Stimulated activated CD4-positive, alpha-beta T cell treated with anti-CD3 and anti-CD28 coated beads, Interleukin-1b, Interleukin-23, amount 100 ng/mL, for 48 hours (primary cell): ENCODE measurements at regions not wholly inside any gene's neighbourhood (a gene's known extent, or its start where the extent isn't known, plus 50 kb on each side); places are given as distances from the start of the nearest gene placed in this dataset.
"Not testable (repeated sequence)": the region's sequence is repeated elsewhere in the genome, so short reads cannot be mapped to it uniquely, and the experiment has no call there.

Experiments used
- DNase-seq: peaks from one replicate; pipeline ENCODE4 v3.0.0-alpha.2; 2020

DNA sequence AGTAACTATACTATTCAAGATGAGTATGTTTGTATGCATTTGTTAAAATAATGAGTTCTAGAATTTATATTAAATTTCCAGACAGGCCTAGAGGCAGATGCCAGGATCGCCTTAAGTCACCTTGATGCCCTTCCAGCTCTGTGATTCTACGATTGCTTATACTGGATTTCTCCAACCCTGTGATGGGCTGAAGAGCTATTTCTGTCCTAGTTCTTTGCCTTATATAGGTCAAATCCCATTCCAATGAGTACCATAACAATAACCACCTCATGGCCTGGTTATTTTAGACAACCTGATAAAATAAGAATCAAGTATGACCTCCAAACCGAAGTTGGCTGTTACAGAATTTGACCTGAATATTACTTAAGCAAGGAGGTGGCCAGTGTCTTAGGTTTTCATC is 79.8 kb upstream of the BLID start:
- DNase-seq, result no peak

DNA sequence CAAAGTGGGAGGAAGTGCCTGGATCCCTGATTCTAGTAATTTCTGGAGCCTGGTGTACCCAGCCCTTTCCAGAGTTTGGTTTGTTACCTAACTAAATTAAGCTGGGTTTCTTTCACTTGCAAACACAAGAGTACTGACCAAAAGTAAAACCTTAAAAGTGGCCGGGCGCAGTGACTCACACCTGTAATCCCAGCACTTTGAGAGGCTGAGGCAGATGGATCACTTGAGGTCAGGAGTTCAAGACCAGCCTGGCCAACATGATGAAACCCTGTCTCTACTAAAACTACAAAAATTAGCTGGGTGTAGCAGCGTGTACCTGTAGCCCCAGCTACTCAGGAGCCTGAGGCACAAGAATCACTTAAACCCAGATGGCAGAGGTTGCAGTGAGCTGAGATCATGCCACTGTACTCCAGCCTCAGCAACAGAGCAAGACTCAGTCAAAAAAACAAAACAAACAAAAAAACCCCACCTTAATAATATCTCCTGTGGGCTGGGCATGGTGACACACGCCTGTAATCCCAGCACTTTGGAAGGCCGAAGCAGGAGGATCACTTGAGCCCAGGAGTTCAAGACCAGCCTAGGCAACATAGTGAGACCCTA is 78.0 kb upstream of the BLID start:
- DNase-seq, result not testable (repeated sequence)

DNA sequence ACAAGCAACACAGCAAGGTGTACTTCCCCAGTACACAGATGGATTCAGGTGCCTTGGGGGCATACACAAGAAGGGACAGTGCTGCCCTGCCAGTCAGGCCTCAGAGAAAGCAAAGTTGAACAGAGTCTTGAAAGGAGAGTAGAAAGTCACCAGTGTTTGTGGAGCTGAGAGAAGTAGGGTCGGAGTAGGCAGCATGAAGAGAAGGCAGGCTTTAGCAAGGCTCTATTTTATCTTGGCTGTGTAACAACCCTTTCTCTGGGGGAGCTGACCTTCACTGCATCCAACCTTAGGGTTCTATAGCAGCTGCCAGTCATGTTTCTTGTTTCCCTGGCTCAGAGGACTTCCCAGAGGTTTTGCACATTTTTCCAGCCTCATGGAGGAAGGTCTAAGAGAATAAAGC is 77.4 kb upstream of the BLID start:
- no peak for DNase-seq

DNA sequence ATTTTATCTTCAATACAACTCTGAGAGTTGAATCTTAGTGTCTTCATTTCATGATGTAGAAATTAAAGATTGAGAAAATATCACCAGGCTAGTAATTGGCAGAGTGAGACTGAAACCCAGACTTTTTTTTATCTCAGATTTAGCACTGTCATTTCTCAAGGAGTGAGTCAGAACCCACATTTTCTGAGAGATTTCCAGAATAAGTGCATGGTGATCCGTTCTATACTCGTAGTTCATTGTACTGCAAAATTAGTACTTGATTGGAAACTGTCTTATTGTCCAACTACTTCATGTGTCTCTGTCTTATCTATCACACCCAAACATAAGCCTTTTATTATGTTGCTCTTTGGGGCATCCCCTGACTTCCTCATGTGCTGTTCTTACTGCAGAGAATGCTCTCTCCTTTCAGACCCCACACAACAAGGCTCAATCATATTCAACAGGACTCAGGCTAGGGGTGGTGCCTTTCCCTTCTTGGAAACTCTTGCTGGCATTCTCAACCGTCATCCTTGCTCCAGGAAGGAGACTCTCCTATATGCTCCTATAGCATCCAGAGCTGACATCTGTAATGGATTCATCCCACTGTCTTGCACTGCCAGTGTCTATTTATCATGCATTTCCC is 76.7 kb upstream of the BLID start:
- no peak for DNase-seq

DNA sequence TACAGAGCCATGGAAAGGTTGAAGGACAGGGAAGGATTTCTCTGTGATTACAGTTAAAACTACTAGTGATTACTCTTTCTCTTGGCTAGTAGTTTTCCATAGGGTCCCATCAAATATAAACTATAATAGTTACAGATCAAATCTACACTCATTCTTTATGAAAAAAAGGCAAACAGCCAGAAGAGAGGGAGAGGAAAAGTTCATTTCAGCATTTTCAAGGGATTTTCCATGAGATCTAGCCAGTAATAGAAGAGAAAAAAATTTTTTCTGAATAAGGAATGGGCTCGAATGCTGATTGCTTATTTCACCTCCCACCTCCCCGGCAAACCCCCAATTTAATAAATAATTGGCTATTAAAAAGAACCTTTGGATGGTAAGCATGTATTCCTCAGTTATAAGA is 74.8 kb upstream of the BLID start:
- no peak for DNase-seq

DNA sequence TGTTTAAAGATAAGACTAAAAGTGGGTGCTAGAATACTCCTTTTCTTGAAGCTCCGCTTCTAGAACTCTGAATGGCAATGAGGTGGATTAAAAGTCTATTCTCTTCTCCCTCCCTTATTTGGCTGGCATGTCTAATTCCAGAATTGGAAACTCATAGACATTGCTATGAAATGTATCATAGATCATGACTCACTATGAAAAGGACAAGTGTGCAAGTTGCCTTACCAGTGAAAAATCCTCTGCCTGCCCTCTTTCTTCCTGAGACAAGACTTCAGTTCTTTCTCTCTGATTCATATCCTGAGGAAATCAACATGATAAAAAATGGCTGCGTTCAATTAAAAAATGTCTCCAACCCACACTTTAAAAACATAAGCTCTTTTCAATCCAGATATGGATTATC is 73.2 kb upstream of the BLID start:
- DNase-seq, result no peak

DNA sequence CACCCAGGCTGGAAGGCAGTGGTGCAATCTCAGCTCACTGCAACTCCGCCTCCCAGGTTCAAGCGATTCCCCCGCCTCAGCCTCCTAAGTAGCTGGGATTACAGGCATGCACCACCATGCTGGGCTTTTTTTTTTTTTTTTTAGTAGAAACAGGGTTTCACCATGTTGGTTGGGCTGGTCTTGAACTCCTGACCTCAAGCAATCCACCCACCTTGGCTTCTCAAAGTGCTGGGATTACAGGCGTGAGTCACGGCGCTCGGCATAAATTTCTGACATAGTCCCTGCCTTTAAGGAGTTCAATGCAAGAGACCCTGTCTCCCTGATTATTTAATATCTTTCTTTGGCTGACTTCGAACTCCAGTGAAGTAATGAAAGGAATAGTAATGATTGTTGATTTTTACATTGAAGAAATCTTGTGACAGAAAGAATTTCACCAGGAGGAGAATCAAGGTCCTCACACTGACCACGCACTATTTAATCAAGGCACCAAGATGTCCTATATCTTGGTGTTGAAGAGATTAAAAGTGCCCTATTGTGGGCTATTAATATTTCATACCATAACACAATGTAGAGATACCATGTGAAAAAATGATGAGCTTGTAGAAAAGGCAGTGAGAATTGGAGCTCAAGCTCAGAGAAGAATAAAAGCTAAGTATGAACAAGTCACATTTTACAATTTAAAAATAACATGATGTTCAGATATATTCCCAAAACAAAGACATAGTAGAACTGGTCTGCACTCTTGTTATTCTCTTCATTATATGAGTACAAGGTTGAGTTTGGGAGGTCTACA is 71.6 kb upstream of the BLID start:
- no peak for DNase-seq

DNA sequence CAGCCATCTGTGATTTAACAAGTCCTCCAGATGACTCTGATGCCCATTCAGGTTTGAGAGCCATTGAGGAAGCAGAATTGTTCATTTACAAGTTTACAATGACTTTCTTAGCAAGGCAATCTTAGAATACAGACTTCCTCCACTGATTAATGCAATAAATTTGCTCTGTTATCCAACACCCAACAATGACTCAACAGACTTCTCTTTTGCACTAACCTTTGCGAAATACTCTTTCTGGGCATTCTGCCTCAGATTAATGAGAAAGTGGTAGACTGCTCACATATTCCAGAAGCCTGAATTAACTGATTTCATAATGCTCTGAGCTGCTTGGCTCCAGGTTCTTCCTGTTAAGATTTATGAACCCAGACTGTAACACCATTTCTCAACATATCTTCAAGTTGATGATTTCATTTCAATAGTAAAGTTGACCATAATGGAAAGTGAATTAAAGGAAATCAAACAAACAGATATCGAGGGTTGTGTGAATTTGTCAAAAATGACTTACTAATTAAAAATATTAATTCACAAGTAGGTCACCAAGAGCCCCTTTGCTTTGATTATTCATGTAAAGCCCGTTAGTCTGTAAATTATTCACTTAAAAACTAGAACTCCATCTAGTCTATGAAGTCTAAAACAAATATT is 70.5 kb upstream of the BLID start:
- DNase-seq, result no peak

DNA sequence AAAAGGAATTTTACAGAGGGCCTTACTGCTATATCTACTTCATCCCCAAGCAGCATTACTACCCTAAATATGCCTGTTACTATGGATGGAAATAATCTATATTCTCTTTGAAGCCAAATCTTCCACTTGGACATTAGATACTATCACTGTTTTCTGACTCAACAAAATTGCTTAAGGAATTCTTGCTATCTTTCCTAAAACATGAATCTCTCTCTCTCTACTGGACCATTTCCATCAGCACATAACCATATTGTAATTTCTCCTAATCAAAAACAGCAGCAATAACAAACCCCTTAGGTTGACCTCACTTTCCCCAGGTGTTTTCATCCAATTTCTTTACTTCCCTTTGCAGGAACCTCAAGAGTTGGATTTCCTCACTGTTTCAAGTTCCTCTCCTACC is 67.9 kb upstream of the BLID start:
- DNase-seq, result no peak

DNA sequence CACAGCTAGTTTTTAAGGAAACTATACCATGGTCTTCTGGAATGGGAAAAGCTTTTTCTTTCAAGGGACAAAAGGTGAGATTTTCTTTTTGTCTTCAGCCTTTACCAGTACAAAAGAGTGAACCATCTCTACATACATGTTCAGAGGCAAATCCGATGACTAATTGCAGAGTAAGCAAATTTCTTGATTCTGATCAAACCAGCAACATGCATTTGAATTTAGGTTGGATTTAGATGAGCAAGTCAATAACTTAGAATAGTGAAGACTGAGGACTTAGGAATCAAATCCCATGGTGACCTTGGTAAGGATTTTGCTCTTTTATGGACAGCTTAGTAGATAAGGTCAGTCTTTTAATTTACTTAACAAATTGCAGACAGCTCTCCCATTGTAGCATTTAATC is 65.9 kb upstream of the BLID start:
- no peak for DNase-seq

DNA sequence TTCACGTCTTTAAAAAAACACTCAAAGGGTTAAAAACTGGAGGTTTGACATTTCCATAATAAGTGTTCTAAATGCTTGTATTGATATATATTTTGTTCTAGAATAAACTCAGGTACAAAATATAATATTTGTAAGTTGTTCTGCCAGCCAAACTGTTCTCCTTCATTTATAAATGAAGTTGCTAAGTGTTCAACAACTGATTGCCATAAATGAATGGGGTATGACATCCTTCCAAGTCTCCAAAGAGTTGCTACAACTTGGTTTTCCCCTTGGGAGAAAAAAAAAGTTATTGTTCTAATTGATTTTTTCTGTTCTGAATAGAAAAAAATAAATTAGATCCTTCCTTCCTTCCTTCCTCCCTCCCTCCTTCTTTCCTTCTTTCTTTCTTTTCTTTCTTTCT is 65.4 kb upstream of the BLID start:
- no peak for DNase-seq

DNA sequence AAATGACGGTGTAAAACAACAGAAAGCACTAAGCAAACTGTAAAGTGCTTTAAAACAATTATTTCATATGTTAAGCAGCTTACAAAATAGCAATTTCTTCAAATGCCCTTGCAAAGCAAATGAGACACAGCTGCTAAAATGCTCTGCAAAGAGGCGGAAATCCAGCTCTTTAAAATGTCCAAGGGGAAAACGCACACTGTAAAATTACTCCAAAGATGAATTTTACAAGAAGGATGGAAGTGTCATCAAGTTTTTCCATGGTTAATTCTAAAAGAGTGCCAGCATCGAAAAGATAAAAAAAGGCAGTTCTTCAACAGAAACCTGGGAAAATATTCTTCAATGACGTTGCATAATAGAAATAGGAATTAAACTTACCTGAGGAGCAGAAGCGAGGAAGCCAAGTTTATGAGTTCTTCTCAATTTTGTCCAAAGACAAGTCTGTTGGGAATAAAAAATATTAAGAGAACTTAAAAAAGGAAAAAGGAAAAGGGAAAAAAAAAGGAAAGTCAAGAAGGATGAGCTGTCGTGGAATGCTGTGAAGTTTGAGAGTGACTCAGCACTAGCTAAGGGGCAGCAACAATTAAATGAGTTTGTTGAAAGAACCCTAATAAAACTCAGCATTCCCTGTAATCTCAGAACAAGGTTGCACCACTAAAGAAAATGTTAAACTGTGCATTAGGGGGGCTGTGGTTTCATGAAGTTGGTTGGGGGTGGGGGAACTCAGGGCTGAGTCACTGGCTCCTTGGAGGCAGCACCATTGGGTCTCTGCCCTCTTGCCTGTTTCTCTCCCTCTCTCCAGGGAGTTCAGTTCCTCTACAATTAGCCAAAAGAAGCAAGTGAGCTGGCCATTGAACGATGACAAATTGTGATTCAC is 64.2 kb upstream of the BLID start:
- DNase-seq, result no peak

DNA sequence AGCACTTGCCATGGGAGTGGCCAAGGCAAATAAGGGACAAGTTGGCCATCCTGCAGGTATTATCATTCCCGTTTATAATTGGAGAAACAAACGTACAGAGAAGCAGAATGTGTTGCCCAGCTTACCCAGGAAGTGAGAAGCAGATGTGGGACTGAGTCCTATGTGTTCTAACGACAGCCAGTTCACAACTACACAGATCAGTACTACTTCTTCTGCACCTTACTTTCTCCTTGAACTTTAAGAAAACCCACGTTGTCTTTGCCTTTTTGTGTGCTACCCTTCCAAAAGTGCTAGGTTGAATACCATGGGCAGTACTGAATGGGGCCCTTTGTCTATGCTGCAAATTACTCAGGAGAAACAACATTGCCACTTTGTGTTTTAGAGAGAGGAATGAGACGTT is 62.8 kb upstream of the BLID start:
- DNase-seq, result no peak

DNA sequence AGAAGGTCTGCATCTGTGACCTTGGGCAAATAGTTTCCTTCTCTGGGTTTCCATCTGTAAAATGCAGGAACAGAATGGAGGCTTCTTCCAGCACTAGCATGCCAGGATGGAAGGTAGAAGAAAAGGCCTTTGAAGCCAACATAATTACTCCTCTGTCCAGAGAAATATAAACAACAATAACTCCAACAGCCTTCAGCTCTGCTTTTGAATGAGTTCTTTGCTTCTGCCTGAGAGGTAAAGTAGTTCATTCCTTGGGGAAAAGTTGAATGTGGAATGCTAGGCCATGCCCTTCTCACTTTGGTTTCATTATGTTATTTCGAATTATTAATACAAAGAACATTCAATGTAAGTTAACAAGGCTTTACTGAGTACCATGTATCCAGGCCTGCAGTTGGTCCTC is 61.2 kb upstream of the BLID start:
- no peak for DNase-seq

DNA sequence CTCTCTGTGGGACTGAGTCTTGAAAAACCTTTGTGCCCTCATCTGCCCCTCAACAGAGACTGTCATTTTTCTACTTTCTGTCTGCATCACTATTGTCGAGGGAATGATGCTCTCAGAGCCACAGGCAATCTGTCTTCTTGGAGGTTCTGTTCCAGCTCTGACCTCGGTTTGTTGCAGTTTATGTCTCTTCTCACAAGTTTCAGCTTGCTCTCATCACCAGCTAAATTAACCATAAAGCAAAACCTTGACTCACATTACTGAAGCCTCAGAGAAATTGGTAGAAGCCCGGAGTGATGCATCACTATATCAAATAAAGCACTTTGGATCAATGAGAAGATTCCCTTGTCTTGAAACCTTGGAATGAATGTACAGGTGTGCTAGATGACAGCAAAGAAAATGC is 60.6 kb upstream of the BLID start:
- no peak for DNase-seq

DNA sequence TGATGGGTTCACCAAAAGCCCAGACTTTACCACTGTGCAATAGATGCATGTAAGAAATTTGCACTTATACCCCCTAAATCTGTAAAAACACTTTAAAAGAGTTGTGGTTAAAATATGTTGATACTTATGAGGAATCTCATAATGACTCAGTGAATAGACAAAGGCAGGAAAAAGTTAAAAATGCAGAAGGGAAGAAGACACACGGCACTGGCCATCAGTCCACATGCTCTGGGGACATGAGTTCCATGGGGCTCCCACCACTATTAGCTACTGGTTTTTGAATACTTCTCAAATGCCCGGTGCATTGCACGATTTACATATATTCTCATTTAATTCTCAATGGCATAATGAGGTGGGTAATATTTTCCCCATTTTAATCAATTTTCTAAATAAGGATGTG is 59.3 kb upstream of the BLID start:
- no peak for DNase-seq

DNA sequence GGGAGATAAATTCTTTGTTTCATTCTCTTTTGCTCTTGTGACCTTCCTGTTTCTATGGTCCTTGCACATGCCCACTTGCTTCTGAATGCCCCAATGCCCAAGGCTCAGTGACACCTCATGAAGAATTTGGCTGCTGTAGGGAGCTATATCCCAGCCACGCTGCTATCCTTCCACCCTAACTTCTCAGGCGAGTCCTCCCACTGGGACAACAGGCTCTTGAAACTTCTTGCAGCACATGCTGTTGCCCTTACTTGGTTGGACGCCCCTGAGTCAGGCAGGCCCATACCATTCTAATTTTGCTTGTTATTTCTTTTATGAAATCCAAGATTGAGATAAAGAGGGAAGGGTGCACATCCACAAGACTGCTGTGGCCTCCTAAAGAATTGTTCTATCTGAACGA is 57.6 kb upstream of the BLID start:
- DNase-seq, result no peak

DNA sequence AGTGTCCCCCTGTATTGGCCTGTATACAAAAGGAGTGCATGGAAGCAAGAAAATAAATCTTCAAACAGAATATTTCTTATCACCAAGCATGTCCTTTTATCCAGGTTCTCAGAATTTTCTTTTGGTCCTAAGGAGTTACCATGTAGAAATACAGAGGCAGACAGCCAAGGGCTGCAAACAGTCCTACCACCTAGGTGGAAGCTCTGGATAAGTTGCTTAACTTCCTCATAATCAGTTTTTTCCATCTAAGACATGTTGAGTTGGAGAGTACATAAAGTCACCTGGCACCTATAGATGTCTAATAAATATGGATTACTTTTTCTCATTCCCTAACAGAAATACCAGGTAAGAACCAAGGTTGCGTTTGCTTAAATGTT is 57.0 kb upstream of the BLID start:
- DNase-seq, result no peak

DNA sequence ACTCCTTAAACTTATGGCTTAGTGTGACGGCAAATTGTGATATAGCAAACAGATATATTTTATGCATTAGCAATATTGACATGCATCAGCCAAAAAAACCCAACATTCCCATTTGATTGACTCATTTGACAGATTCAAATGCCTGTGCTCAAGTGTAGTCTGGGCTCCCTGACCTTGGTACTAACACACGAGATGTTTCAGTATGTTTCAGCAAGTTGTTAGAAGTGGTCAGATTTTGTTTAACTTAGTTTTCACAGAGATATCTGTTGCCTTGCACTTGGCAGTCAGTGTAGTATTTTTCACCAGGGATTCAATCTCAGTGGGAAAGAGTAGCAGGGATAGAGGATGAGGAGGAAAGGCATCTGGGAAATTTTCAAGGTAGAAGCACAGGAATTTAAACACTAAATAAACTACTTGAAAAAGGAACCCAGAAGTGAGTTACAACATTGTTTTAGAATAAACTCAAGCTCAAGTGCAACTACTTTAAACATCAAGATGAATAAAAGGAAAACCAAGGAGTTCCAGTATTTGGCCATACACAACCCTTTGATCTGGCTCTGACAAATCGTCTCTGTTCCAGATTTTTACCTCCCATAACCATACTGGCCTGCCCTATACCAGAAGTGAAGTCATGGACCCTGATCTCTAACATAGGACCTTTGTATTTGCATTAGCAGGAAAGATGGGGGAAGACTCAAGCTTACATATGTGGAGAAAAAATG is 56.5 kb upstream of the BLID start:
- DNase-seq, result no peak

DNA sequence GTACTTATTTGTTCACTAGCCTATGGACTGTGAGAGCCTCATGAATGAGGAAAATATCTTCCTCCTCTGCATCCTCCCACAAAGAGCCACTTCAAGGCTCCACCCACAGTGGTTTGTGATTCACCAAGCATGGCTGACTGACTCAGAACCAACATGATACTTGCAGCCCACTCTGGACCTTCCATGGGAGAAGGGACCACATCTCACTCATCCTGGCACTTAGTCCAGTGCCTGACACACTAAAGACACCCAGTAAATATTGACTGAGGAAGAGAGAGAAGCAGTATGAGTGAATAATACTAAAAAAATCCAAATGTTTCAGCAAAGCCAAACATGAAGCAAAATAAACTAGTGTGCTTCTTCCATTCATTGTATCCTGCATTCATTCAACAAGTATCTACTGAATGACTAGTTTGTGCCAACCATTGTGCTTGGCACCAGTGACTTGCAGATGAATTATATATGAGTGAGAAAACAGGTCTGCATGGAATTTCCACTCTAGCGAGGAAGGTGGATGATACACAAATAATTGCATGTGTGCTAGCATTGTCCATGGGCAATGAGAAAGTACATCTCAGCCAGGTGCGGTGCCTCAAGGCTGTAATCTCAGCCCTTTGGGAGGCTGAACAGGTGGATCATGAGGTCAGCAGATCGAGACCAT is 54.9 kb upstream of the BLID start:
- no peak for DNase-seq

DNA sequence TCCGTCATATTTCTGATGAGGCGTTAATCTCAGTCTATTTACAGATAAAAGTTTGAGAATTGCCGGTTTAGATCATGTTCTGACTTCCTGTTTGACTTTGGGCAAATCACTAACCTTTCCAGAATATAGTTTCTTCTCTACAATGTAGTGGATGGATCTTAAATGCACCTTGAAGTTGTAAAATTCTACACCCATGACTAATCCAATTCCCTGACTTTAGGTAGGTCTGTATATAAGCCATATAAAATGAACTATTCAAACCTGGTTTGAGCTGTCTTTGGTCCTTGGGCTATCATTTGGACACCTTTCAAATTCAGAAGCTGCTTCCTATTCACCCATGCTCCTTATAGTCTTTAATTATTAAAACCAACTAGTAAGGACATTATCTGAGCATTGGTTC is 52.2 kb upstream of the BLID start:
- DNase-seq, result no peak

DNA sequence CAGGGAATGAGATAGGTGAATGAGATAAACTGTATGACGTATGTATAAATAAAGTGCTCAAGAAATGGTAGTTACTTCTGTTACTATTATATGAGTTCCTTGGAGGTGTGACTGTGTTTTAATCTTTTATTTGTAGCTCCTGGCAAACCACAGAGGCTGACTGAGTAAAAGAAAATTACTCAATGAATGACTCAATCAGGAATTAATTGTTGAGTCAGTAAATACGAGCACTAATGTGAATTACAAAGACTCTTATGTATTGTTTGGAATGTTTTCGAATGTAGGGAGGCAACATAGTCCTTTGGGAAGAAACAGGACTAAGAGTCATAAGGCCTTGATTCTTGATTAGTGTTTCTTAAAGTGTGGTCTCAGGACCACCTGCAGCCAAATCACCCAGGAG is 51.1 kb upstream of the BLID start:
- no peak for DNase-seq
